ENCODE measurements at regions not wholly inside any gene's neighbourhood (a gene's known extent, or its start where the extent isn't known, plus 50 kb on each side); places are given as distances from the start of the nearest gene placed in this dataset.
A peak's percentile ranks its signal among the peaks of the same experiment; 100 is the strongest.

DNA sequence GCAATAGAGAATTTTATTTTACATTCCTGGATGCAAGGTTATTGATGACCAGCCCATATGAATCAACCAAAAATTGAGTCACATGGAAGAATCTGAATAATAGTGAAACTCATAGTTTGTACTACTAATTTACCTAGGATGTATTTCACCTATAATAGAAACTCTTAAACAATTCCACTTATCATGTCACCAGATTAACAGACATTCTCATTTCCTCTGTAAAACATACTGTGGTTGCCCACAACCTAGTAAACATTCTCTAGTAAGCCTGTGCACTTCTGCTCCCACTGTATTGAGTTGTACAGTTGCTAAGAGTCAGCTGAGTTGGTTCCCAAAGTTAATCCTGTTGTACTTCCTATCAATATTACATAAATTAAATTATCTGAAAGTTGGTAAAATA is 196.6 kb upstream of the TMTC1 start:
- TF ChIP-seq, protein P1, sequence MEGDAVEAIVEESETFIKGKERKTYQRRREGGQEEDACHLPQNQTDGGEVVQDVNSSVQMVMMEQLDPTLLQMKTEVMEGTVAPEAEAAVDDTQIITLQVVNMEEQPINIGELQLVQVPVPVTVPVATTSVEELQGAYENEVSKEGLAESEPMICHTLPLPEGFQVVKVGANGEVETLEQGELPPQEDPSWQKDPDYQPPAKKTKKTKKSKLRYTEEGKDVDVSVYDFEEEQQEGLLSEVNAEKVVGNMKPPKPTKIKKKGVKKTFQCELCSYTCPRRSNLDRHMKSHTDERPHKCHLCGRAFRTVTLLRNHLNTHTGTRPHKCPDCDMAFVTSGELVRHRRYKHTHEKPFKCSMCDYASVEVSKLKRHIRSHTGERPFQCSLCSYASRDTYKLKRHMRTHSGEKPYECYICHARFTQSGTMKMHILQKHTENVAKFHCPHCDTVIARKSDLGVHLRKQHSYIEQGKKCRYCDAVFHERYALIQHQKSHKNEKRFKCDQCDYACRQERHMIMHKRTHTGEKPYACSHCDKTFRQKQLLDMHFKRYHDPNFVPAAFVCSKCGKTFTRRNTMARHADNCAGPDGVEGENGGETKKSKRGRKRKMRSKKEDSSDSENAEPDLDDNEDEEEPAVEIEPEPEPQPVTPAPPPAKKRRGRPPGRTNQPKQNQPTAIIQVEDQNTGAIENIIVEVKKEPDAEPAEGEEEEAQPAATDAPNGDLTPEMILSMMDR (IDR thresholded peaks at IDR 0.05), result no peak
- H3K36me3 Mint-ChIP-seq (ENCODE audit: unreplicated experiment), result no peaks in the 10 kb centered on the region
- H3K4me1 Mint-ChIP-seq (ENCODE audit: unreplicated experiment), result peaks cover 4% of the 10 kb centered on the region
- H3K27me3 Mint-ChIP-seq (ENCODE audit: unreplicated experiment), result peaks cover 9% of the 10 kb centered on the region
- no peak for DNase-seq (ENCODE audit: extremely low spot score, unreplicated experiment)
- no peak overlapping the region for H3K4me3 Mint-ChIP-seq (ENCODE audit: unreplicated experiment)
- H3K27ac Mint-ChIP-seq (ENCODE audit: unreplicated experiment), result no peak overlapping the region
- no peaks in the 10 kb centered on the region for H3K9me3 Mint-ChIP-seq (ENCODE audit: unreplicated experiment)

DNA sequence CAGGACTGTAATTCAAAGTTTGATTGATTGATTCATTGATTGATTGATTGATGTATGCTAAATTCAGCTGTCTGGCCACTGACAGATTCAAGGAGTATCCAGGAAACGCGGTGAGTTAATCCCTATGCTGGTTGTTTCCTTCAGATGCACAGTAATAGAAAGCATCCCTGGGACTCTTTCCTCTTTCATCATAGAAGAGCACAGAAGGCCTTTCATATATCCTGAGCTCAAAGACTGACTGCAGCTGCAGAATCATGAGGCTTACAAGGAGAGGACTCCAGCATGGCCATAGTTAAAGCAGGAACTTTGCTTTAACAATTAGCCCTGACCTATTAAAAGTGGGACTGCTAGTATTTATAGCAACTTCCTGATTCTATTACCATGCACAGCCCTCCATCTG is 187.7 kb upstream of the TMTC1 start:
- DNase-seq (ENCODE audit: extremely low spot score, unreplicated experiment), result no peak
- TF ChIP-seq, protein P1 (IDR thresholded peaks at IDR 0.05), result no peak
- H3K36me3 Mint-ChIP-seq (ENCODE audit: unreplicated experiment), result no peaks in the 10 kb centered on the region

GRCh38 chr12:29970501-29970900 is 186.8 kb upstream of the TMTC1 start:
- TF ChIP-seq, protein P1 (IDR thresholded peaks at IDR 0.05), result no peak
- Mint-ChIP-seq H3K36me3 (ENCODE audit: unreplicated experiment) (no peaks in the 10 kb centered on the region), H3K9me3 (ENCODE audit: unreplicated experiment) (no peaks in the 10 kb centered on the region), H3K27ac (ENCODE audit: unreplicated experiment) (peak overlapping the region; percentile 58), H3K27me3 (ENCODE audit: unreplicated experiment) (peaks cover 3% of the 10 kb centered on the region), H3K4me1 (ENCODE audit: unreplicated experiment) (peaks cover 8% of the 10 kb centered on the region), H3K4me3 (ENCODE audit: unreplicated experiment) (no peak overlapping the region)
- DNase-seq (ENCODE audit: extremely low spot score, unreplicated experiment), result no peak

More for the DNA sequence above, 187.7 kb upstream of the TMTC1 start:
- no peak overlapping the region for H3K27ac Mint-ChIP-seq (ENCODE audit: unreplicated experiment)
- no peaks in the 10 kb centered on the region for H3K9me3 Mint-ChIP-seq (ENCODE audit: unreplicated experiment)
- H3K4me3 Mint-ChIP-seq (ENCODE audit: unreplicated experiment), result no peak overlapping the region
- H3K4me1 Mint-ChIP-seq (ENCODE audit: unreplicated experiment), result peaks cover 8% of the 10 kb centered on the region
- peaks cover 3% of the 10 kb centered on the region for H3K27me3 Mint-ChIP-seq (ENCODE audit: unreplicated experiment)

DNA sequence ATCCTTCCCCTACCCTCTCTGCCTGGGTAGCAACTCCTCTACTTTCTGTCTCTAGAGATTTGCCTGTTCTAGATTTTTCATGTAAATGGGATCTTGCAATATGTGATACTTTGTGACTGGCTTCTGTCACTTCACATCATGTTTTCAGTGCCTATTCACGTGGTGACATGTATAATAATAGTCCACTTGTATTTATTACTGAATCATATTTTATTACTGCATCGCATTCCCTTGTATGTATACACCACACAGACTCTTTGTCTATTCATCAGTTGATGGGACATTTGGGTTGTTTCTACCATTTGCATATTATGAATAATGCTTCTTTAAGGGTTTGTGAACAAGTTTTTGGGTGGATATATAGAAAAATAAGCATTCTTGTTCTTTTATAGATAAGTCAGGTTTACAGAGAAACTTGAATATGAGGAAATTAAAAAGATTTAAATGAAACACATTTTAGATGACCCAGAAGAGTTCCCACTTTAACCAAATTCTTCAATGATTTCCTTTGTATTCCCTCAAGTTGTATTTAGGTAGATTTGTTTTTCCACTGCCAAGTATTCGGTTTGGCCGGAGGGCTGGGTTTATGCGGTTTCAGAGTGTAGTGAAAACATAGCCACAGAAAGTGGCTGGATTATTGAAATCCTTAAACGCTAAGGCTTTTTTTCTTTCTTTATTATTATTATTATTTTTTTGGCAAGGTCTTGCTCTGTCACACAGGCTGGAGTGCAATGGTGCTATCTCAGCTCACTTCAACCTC is 178.7 kb upstream of the TMTC1 start:
- H3K4me1 Mint-ChIP-seq (ENCODE audit: unreplicated experiment), result peaks cover 10% of the 10 kb centered on the region
- no peak overlapping the region for H3K27ac Mint-ChIP-seq (ENCODE audit: unreplicated experiment)
- TF ChIP-seq, protein P1 (IDR thresholded peaks at IDR 0.05), result no peak
- DNase-seq (ENCODE audit: extremely low spot score, unreplicated experiment), result no peak
- no peaks in the 10 kb centered on the region for H3K9me3 Mint-ChIP-seq (ENCODE audit: unreplicated experiment)
- no peaks in the 10 kb centered on the region for H3K36me3 Mint-ChIP-seq (ENCODE audit: unreplicated experiment)
- peaks cover 5% of the 10 kb centered on the region for H3K27me3 Mint-ChIP-seq (ENCODE audit: unreplicated experiment)
- no peak overlapping the region for H3K4me3 Mint-ChIP-seq (ENCODE audit: unreplicated experiment)

GRCh38 chr12:29961231-29961630 is 177.5 kb upstream of the TMTC1 start:
- no peak overlapping the region for H3K27ac Mint-ChIP-seq (ENCODE audit: unreplicated experiment)
- TF ChIP-seq, protein P1 (IDR thresholded peaks at IDR 0.05), result no peak
- no peak for DNase-seq (ENCODE audit: extremely low spot score, unreplicated experiment)

More at GRCh38 chr12:29961231-29961630, 177.5 kb upstream of the TMTC1 start:
- Mint-ChIP-seq H3K36me3 (ENCODE audit: unreplicated experiment) (no peaks in the 10 kb centered on the region), H3K4me1 (ENCODE audit: unreplicated experiment) (peaks cover 10% of the 10 kb centered on the region), H3K4me3 (ENCODE audit: unreplicated experiment) (no peak overlapping the region), H3K27me3 (ENCODE audit: unreplicated experiment) (peaks cover 5% of the 10 kb centered on the region), H3K9me3 (ENCODE audit: unreplicated experiment) (peaks cover 3% of the 10 kb centered on the region)

All from osteocyte (in vitro differentiated cells).